Prostate gland (tissue), 2 donors: ENCODE measurements at regions not wholly inside any gene's neighbourhood (a gene's known extent, or its start where the extent isn't known, plus 50 kb on each side); places are given as distances from the start of the nearest gene placed in this dataset.

Experiments used
- POLR2A ChIP-seq: fragments of 450-650 bp; IDR thresholded peaks from one replicate; pipeline ENCODE4 v1.6.1; 2016; ENCODE audit warnings: antibody characterized with exemption, mild to moderate bottlenecking
- POLR2AphosphoS5 ChIP-seq: sonication (generic); formaldehyde crosslinking; IDR thresholded peaks from one replicate; pipeline ENCODE4 v1.6.1; 2017; ENCODE audit warnings: antibody characterized with exemption
- TF ChIP-seq, protein P1 (sequence below), 4 experiments: fragments of 200-600 bp in 2 of 4; fragments of 450-650 bp in 2 of 4; sonication (generic) in 2 of 4; IDR thresholded peaks; 1 replicate in 3 of 4; 2 replicates in 1 of 4; pipeline ENCODE4 v1.5.1; 2016 to 2019; ENCODE audit warnings: antibody characterized with exemption in 4 of 4, mild to moderate bottlenecking in 2 of 4, moderate library complexity in 2 of 4

- TF ChIP-seq, protein P1, sequence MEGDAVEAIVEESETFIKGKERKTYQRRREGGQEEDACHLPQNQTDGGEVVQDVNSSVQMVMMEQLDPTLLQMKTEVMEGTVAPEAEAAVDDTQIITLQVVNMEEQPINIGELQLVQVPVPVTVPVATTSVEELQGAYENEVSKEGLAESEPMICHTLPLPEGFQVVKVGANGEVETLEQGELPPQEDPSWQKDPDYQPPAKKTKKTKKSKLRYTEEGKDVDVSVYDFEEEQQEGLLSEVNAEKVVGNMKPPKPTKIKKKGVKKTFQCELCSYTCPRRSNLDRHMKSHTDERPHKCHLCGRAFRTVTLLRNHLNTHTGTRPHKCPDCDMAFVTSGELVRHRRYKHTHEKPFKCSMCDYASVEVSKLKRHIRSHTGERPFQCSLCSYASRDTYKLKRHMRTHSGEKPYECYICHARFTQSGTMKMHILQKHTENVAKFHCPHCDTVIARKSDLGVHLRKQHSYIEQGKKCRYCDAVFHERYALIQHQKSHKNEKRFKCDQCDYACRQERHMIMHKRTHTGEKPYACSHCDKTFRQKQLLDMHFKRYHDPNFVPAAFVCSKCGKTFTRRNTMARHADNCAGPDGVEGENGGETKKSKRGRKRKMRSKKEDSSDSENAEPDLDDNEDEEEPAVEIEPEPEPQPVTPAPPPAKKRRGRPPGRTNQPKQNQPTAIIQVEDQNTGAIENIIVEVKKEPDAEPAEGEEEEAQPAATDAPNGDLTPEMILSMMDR (IDR thresholded peaks at IDR 0.05): no peak
- TF ChIP-seq POLR2A (no peak), POLR2AphosphoS5 (no peak)
Measured at GRCh38 chr2:67498931-67499330, 101.8 kb downstream of the ETAA1 start.
